ENCODE measurements at regions not wholly inside any gene's neighbourhood (a gene's known extent, or its start where the extent isn't known, plus 50 kb on each side); places are given as distances from the start of the nearest gene placed in this dataset.

DNA sequence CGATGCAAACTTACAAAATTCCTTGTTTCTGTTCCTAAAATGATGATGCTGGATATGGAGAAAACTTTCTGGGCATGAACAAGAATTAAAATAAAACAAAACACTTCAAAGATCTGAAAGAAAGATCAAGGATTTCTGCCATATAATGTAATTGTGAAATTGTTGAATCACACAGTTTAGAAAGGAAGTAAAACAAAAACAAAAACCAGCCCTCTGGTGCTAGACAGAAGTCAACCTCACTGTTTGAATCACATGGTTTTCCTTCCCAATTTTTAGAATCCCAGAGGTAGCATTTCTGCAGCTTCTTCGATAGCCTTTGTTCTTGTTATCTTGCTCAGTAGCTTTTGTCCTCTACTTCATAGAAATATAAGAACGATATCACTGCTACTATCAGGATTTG, 118.2 kb upstream of the ARGLU1 start:
- TF ChIP-seq CTCF (IDR thresholded peaks at IDR 0.05): no peak
- no peaks in the 10 kb centered on the region for H3K9me3 Mint-ChIP-seq (ENCODE audit: low read depth)

DNA sequence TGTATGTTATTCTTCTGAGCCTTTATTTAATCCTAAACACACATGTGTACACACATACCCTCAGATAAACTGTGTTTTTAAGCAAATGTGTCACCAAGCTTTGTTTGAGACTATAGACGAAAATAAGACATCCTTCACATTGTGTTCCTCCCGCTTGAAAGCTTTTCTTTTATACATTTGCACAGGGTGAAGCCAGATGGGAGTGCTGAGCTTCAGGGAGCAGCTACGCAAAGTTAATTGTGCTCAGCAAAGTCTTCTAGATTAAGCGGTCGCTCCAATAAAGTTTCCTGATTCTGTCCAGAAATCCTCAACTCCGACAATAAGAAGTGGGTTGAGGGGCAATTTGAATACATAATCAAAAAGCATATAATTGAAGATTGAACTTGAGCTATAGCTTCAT, 117.2 kb upstream of the ARGLU1 start:
- no peaks in the 10 kb centered on the region for H3K9me3 Mint-ChIP-seq (ENCODE audit: low read depth)
- no peak for DNase-seq (ENCODE audit: low spot score)
- no peaks in the 10 kb centered on the region for H3K36me3 Mint-ChIP-seq (ENCODE audit: low read depth)
- TF ChIP-seq CTCF (IDR thresholded peaks at IDR 0.05): no peak
- H3K27ac Mint-ChIP-seq (ENCODE audit: unreplicated experiment): no peak overlapping the region
- no peaks in the 10 kb centered on the region for H3K4me1 Mint-ChIP-seq (ENCODE audit: low read depth)
- peaks cover 9% of the 10 kb centered on the region for H3K27me3 Mint-ChIP-seq (ENCODE audit: low read depth)
- H3K4me3 Mint-ChIP-seq (ENCODE audit: unreplicated experiment): no peak overlapping the region

More for the DNA sequence above, 118.2 kb upstream of the ARGLU1 start:
- DNase-seq (ENCODE audit: low spot score): no peak
- Mint-ChIP-seq H3K27ac (ENCODE audit: unreplicated experiment) (no peak overlapping the region), H3K4me3 (ENCODE audit: unreplicated experiment) (no peak overlapping the region), H3K36me3 (ENCODE audit: low read depth) (no peaks in the 10 kb centered on the region), H3K4me1 (ENCODE audit: low read depth) (no peaks in the 10 kb centered on the region), H3K27me3 (ENCODE audit: low read depth) (peaks cover 9% of the 10 kb centered on the region)

GRCh38 chr13:106683918-106684317, 116.0 kb upstream of the ARGLU1 start:
- no peaks in the 10 kb centered on the region for H3K36me3 Mint-ChIP-seq (ENCODE audit: low read depth)
- no peaks in the 10 kb centered on the region for H3K4me1 Mint-ChIP-seq (ENCODE audit: low read depth)
- H3K4me3 Mint-ChIP-seq (ENCODE audit: unreplicated experiment): no peak overlapping the region
- H3K27ac Mint-ChIP-seq (ENCODE audit: unreplicated experiment): no peak overlapping the region
- DNase-seq (ENCODE audit: low spot score): no peak
- no peaks in the 10 kb centered on the region for H3K9me3 Mint-ChIP-seq (ENCODE audit: low read depth)
- TF ChIP-seq CTCF (IDR thresholded peaks at IDR 0.05): no peak
- H3K27me3 Mint-ChIP-seq (ENCODE audit: low read depth): peaks cover 9% of the 10 kb centered on the region

DNA sequence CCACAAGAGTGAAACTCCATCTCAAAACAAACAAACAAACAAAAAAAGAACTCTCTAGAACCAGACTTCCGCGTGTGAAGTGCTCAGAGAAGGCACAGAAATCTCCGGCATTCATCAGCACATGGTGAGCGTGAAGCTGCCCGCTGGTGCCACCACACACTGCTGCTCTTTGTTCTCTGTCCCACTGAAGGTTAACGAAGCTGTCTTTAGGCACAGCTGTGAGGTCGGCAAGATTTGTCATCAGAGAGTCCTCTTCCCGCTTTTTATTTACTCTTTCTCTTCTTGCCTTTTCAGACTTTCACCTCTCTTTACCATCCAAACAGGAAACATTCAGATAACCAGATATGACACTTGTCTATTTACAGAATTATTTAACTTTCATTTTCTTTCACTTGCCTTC, 115.2 kb upstream of the ARGLU1 start:
- Mint-ChIP-seq H3K27ac (ENCODE audit: unreplicated experiment) (peak overlapping the region; percentile 24), H3K4me3 (ENCODE audit: unreplicated experiment) (no peak overlapping the region), H3K36me3 (ENCODE audit: low read depth) (no peaks in the 10 kb centered on the region), H3K27me3 (ENCODE audit: low read depth) (peaks cover 9% of the 10 kb centered on the region), H3K9me3 (ENCODE audit: low read depth) (no peaks in the 10 kb centered on the region), H3K4me1 (ENCODE audit: low read depth) (no peaks in the 10 kb centered on the region)
- DNase-seq (ENCODE audit: low spot score): no peak
- no peak for TF ChIP-seq CTCF (IDR thresholded peaks at IDR 0.05)

DNA sequence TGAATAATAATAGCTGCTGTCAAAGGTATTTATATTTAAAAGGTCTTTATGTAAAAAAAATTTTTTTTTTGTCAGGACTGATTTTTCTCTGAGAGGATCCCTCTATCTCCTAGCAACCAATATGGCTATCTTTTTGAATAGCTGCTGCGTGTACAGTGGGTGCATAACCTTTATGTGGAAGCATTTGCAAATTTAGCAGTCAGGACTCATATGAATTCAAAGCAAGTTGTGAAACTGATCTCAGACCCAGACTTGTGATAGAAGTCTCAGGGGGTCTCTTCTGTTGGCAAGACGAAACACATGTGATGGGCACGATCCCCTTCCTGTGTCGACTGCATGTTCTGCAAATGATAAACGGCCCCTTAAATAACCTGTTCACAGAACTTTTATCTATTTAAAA, 114.1 kb upstream of the ARGLU1 start:
- Mint-ChIP-seq H3K27ac (ENCODE audit: unreplicated experiment) (no peak overlapping the region), H3K4me3 (ENCODE audit: unreplicated experiment) (no peak overlapping the region), H3K9me3 (ENCODE audit: low read depth) (no peaks in the 10 kb centered on the region), H3K4me1 (ENCODE audit: low read depth) (no peaks in the 10 kb centered on the region), H3K36me3 (ENCODE audit: low read depth) (no peaks in the 10 kb centered on the region), H3K27me3 (ENCODE audit: low read depth) (peaks cover 9% of the 10 kb centered on the region)
- DNase-seq (ENCODE audit: low spot score): no peak
- TF ChIP-seq CTCF (IDR thresholded peaks at IDR 0.05): no peak

All from chondrocyte (in vitro differentiated cells).